SK-N-SH (cell line): ENCODE measurements at regions not wholly inside any gene's neighbourhood (a gene's known extent, or its start where the extent isn't known, plus 50 kb on each side); places are given as distances from the start of the nearest gene placed in this dataset.

ENCODE experiments used
- CTCF ChIP-seq: fragments of 200-600 bp; sonication (generic); IDR thresholded peaks from 2 replicates; pipeline ENCODE4 v1.6.1; 2017; ENCODE audit warnings: antibody characterized with exemption, mild to moderate bottlenecking, moderate library complexity
- EZH2phosphoT487 ChIP-seq: fragments of 200-600 bp; sonication (generic); IDR thresholded peaks from 2 replicates; pipeline ENCODE4 v1.6.1; 2017; ENCODE audit warnings: low read depth, mixed run types, mild to moderate bottlenecking, antibody characterized with exemption, moderate library complexity, borderline replicate concordance
- RAD21 ChIP-seq: IDR thresholded peaks from 2 replicates; pipeline ENCODE4 v1.6.1; 2012; ENCODE audit warnings: mild to moderate bottlenecking, low read length
- REST ChIP-seq: IDR thresholded peaks from 2 replicates; pipeline ENCODE4 v1.6.1; 2012; ENCODE audit warnings: mild to moderate bottlenecking, low read depth, low read length, moderate library complexity
- RFX5 ChIP-seq: IDR thresholded peaks from 2 replicates; pipeline ENCODE4 v1.6.1; 2012; ENCODE audit warnings: mild to moderate bottlenecking, improper control_type of control experiment, low read length

- no peak for TF ChIP-seq REST
- TF ChIP-seq CTCF, result no peak
- TF ChIP-seq RFX5, result no peak
- TF ChIP-seq RAD21, result no peak
- no peak for TF ChIP-seq EZH2phosphoT487
Observed at GRCh38 chrX:92247076-92247475, 467.9 kb downstream of the PCDH11X start.
